Mesothelial cell of epicardium (in vitro differentiated cells): ENCODE measurements at regions not wholly inside any gene's neighbourhood (a gene's known extent, or its start where the extent isn't known, plus 50 kb on each side); places are given as distances from the start of the nearest gene placed in this dataset.

Source experiments
- DNase-seq, 2 experiments: peaks; one replicate each; pipeline ENCODE4 v3.0.0; 2021; ENCODE audit warnings: low spot score in 2 of 2; ENCODE audit not compliant: unreplicated experiment in 2 of 2
- H3K27ac Mint-ChIP-seq: 2 replicates; pipeline ENCODE4 v1.8.0; 2021; ENCODE audit warnings: mixed read lengths
- H3K27me3 Mint-ChIP-seq: 2 replicates; pipeline ENCODE4 v1.8.0; 2021; ENCODE audit warnings: low read depth, mixed read lengths
- H3K36me3 Mint-ChIP-seq: 2 replicates; pipeline ENCODE4 v1.8.0; 2021; ENCODE audit warnings: mixed read lengths
- H3K4me1 Mint-ChIP-seq: 2 replicates; pipeline ENCODE4 v1.8.0; 2021; ENCODE audit warnings: mixed read lengths
- H3K4me3 Mint-ChIP-seq: 2 replicates; pipeline ENCODE4 v1.8.0; 2021; ENCODE audit warnings: mild to moderate bottlenecking, moderate library complexity, mixed read lengths
- H3K9me3 Mint-ChIP-seq: 2 replicates; pipeline ENCODE4 v1.8.0; 2021; ENCODE audit warnings: mixed read lengths
- TF ChIP-seq, protein P1 (sequence below): fragments of 200-600 bp; sonication (generic); IDR thresholded peaks from one replicate; pipeline ENCODE4 v1.5.0; 2021; ENCODE audit warnings: antibody characterized with exemption; ENCODE audit not compliant: unreplicated experiment

DNA sequence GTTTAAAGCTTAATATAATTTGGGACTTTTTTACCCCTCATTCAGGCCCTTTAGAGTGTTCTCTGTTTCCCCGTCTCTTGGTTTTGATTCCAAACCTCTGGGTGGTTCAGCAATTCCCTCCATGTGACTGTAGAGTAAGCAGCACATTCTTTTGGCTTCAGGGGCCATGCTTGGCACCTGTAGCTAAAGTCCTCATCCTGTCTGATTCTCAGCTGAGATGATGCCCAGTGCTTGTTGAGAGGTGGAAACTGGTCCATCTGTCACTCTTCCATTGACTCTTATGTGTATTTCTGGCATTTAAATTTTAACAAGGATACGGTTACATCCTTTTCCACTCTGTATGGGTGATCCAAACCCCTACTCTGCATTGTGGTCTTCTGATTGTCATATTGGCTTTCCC lies 127.1 kb downstream of the DIO2 start:
- no peaks in the 10 kb centered on the region for H3K36me3 Mint-ChIP-seq
- TF ChIP-seq, protein P1, sequence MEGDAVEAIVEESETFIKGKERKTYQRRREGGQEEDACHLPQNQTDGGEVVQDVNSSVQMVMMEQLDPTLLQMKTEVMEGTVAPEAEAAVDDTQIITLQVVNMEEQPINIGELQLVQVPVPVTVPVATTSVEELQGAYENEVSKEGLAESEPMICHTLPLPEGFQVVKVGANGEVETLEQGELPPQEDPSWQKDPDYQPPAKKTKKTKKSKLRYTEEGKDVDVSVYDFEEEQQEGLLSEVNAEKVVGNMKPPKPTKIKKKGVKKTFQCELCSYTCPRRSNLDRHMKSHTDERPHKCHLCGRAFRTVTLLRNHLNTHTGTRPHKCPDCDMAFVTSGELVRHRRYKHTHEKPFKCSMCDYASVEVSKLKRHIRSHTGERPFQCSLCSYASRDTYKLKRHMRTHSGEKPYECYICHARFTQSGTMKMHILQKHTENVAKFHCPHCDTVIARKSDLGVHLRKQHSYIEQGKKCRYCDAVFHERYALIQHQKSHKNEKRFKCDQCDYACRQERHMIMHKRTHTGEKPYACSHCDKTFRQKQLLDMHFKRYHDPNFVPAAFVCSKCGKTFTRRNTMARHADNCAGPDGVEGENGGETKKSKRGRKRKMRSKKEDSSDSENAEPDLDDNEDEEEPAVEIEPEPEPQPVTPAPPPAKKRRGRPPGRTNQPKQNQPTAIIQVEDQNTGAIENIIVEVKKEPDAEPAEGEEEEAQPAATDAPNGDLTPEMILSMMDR: no peak
- no peak overlapping the region for H3K4me3 Mint-ChIP-seq

DNA sequence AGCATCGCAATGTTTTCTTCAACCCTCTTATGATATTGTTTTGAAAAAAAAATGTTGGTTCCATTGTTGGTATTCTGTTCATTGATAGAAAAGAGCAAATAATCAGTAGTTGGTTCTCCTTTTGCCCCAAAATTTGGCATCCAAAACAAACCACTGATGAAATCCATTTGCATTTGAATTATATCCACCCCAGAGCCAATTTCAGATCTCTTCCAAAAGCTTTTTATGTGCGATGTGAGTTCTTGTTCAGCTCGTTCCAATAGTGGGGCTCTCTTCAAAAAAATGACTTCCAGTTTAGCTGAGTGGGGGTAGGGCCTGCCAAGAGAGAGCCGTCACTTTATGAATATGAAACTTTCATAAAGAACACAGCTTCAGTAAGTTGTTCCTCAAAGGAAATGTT lies 130.7 kb downstream of the DIO2 start:
- H3K27me3 Mint-ChIP-seq: no peaks in the 10 kb centered on the region
- peaks cover 19% of the 10 kb centered on the region for H3K9me3 Mint-ChIP-seq
- DNase-seq: no peak
- H3K36me3 Mint-ChIP-seq: no peaks in the 10 kb centered on the region
- no peak overlapping the region for H3K27ac Mint-ChIP-seq
- no peaks in the 10 kb centered on the region for H3K4me1 Mint-ChIP-seq
- no peak overlapping the region for H3K4me3 Mint-ChIP-seq
- TF ChIP-seq, protein P1: no peak

More for the DNA sequence above, 127.1 kb downstream of the DIO2 start:
- Mint-ChIP-seq H3K27me3 (no peaks in the 10 kb centered on the region), H3K4me1 (no peaks in the 10 kb centered on the region), H3K9me3 (peaks cover 11% of the 10 kb centered on the region), H3K27ac (no peak overlapping the region)
- no peak for DNase-seq

DNA sequence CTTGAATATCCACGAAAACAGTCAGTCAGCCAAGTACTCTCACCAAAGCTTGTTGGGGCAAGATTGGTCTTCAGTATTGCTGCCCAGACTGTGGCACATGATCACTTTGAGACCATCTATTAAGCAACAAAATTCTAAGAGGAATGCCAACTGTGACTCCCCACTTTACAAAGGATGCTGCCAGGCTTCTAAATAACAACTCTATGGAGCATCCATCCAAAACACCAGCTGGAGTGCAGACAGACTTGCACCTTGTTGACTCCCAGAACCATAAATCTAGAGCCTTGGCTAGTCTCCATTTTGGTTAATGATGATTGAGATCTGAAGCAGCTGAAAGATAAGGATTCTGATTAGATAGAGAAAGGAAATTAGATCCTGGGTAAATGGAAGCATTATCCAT lies 132.8 kb downstream of the DIO2 start:
- Mint-ChIP-seq H3K9me3 (peaks cover 23% of the 10 kb centered on the region), H3K36me3 (peaks cover under 1% of the 10 kb centered on the region), H3K27ac (no peak overlapping the region), H3K27me3 (no peaks in the 10 kb centered on the region), H3K4me1 (no peaks in the 10 kb centered on the region), H3K4me3 (no peak overlapping the region)
- TF ChIP-seq, protein P1: no peak
- no peak for DNase-seq

DNA sequence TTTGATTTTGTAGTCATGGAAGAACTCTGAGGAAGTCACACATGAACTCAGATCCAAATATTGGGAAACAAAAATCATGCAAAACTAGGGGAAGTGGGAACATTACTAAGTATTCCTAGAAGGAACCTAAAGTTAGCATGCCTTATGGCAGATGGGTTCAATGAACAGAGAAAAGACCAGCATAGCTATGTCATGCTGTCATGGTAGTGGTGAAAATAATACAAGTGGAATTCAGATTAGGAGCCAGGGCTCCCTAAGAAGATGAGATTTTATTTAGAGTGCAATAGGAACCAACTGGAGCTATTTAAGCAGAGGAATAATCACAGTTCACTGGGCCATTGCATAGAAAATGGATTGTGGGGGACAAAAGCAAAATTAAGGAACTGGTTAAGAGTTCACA lies 134.0 kb downstream of the DIO2 start:
- H3K4me1 Mint-ChIP-seq: no peaks in the 10 kb centered on the region
- peaks cover 2% of the 10 kb centered on the region for H3K36me3 Mint-ChIP-seq
- TF ChIP-seq, protein P1: no peak
- no peaks in the 10 kb centered on the region for H3K27me3 Mint-ChIP-seq
- H3K4me3 Mint-ChIP-seq: no peak overlapping the region
- peaks cover 35% of the 10 kb centered on the region for H3K9me3 Mint-ChIP-seq
- no peak overlapping the region for H3K27ac Mint-ChIP-seq
- DNase-seq: no peak

DNA sequence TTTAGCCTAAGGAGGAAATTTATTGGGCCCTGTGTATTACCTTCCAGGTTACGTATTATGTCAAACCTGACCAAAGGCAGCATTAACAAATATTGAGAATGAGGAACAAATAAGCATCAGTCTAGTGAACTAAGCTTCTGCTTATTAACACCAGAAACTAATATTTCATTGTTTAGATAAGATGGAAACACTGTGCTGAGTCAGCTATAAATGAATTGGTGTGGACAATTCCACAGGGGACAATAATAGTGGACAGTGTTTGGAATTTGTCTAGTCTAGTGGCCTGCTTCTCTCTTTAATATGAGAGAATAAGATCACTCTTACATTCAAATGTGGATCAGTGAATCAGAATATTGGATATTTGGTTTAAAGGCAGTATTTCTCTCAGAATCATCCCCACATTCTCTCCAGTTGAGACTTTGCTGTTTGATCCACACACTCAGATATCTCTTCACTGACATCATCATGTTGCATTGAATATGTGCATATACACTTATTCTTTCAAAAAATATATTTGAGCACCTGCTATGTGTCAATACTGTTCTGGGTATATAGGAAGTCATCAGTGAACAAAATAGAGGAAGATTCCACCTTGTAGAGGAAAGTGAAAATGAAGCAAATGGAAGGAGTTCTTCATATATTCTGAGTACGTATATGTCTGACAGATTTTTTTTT lies 136.3 kb downstream of the DIO2 start:
- DNase-seq: no peak
- H3K9me3 Mint-ChIP-seq: peaks cover 53% of the 10 kb centered on the region
- TF ChIP-seq, protein P1: no peak
- H3K36me3 Mint-ChIP-seq: peaks cover 2% of the 10 kb centered on the region
- H3K27me3 Mint-ChIP-seq: no peaks in the 10 kb centered on the region
- H3K4me3 Mint-ChIP-seq: no peak overlapping the region
- no peaks in the 10 kb centered on the region for H3K4me1 Mint-ChIP-seq
- no peak overlapping the region for H3K27ac Mint-ChIP-seq
